Neuronal stem cell (in vitro differentiated cells): ENCODE measurements at regions not wholly inside any gene's neighbourhood (a gene's known extent, or its start where the extent isn't known, plus 50 kb on each side); places are given as distances from the start of the nearest gene placed in this dataset.

ENCODE experiments used
- DNase-seq: peaks from one replicate; pipeline ENCODE4 v3.0.0-alpha.2; 2013; ENCODE audit warnings: low spot score
- H2AFZ ChIP-seq: one replicate; pipeline ENCODE4 v1.6.1; 2013; ENCODE audit warnings: mild to moderate bottlenecking, low read length, inconsistent platforms
- H2AK5ac ChIP-seq: 2 replicates; pipeline ENCODE4 v1.6.1; 2013; ENCODE audit warnings: low read depth, mild to moderate bottlenecking, inconsistent platforms, low read length, moderate library complexity, mixed read lengths
- H2BK120ac ChIP-seq: 2 replicates; pipeline ENCODE4 v1.6.1; 2013; ENCODE audit warnings: low read depth, mild to moderate bottlenecking, inconsistent platforms, low read length, moderate library complexity, mixed read lengths
- H2BK12ac ChIP-seq: one replicate; pipeline ENCODE4 v1.6.1; 2013; ENCODE audit warnings: low read length, inconsistent platforms
- H2BK15ac ChIP-seq: 2 replicates; pipeline ENCODE4 v1.6.1; 2013; ENCODE audit warnings: mild to moderate bottlenecking, low read length, inconsistent platforms, mixed read lengths
- H2BK5ac ChIP-seq: one replicate; pipeline ENCODE4 v1.6.1; 2013; ENCODE audit warnings: inconsistent platforms, mild to moderate bottlenecking, low read length, moderate library complexity
- H3K14ac ChIP-seq: one replicate; pipeline ENCODE4 v1.6.1; 2013; ENCODE audit warnings: low read length, inconsistent platforms
- H3K18ac ChIP-seq: 2 replicates; pipeline ENCODE4 v1.6.1; 2013; ENCODE audit warnings: low read length, inconsistent platforms
- H3K23ac ChIP-seq: 2 replicates; pipeline ENCODE4 v1.6.1; 2013; ENCODE audit warnings: low read depth, mild to moderate bottlenecking, mixed read lengths, low read length, inconsistent platforms; ENCODE audit not compliant: poor library complexity
- H3K27ac ChIP-seq: replicated peaks from 3 replicates; pipeline ENCODE4 v1.5.1; 2013; ENCODE audit warnings: low read length, inconsistent platforms
- H3K27me3 ChIP-seq, 3 experiments: 2 replicates each; pipeline ENCODE4 v1.6.1; 2013; ENCODE audit warnings: low read length in 3 of 3, mild to moderate bottlenecking in 2 of 3, inconsistent platforms in 1 of 3, low read depth in 1 of 3, mixed read lengths in 1 of 3, moderate library complexity in 1 of 3; ENCODE audit not compliant: control insufficient read depth in 3 of 3, insufficient read depth in 3 of 3
- H3K36me3 ChIP-seq, 2 donors: replicated peaks in 1 of 2; 2 replicates each; pipeline ENCODE4 v1.6.1; 2013; ENCODE audit warnings: low read length in 2 of 2; ENCODE audit not compliant: control insufficient read depth in 2 of 2, insufficient read depth in 2 of 2
- H3K4ac ChIP-seq: 2 replicates; pipeline ENCODE4 v1.6.1; 2013; ENCODE audit warnings: inconsistent platforms, mild to moderate bottlenecking, low read length, moderate library complexity
- H3K4me1 ChIP-seq, 2 donors: 1 replicate in 1 of 2; 2 replicates in 1 of 2; pipeline ENCODE4 v1.6.1; 2013; ENCODE audit warnings: low read length in 2 of 2, low read depth in 1 of 2; ENCODE audit not compliant: control insufficient read depth in 2 of 2, insufficient read depth in 1 of 2
- H3K4me2 ChIP-seq: one replicate; pipeline ENCODE4 v1.6.1; 2013; ENCODE audit warnings: mild to moderate bottlenecking, low read length, inconsistent platforms; ENCODE audit not compliant: insufficient read depth, poor library complexity, severe bottlenecking
- H3K4me3 ChIP-seq, 2 donors: 2 replicates each; pipeline ENCODE4 v1.5.1; 2013; ENCODE audit warnings: low read length in 2 of 2, mild to moderate bottlenecking in 2 of 2, inconsistent platforms in 1 of 2, moderate library complexity in 1 of 2
- H3K79me1 ChIP-seq: one replicate; pipeline ENCODE4 v1.6.1; 2013; ENCODE audit warnings: low read depth, mild to moderate bottlenecking, inconsistent platforms, low read length, moderate library complexity
- H3K9ac ChIP-seq: one replicate; pipeline ENCODE4 v1.6.1; 2013; ENCODE audit warnings: mild to moderate bottlenecking, low read depth, low read length, inconsistent platforms; ENCODE audit not compliant: poor library complexity
- H3K9me3 ChIP-seq, 2 donors: replicated peaks in 1 of 2; 2 replicates each; pipeline versions ENCODE3 to v1.6.1; 2013; ENCODE audit warnings: low read length in 2 of 2, mild to moderate bottlenecking in 2 of 2, inconsistent platforms in 1 of 2, low read depth in 1 of 2, mixed read lengths in 1 of 2, moderate library complexity in 1 of 2; ENCODE audit not compliant: control insufficient read depth in 2 of 2, insufficient read depth in 1 of 2
- H4K8ac ChIP-seq: one replicate; pipeline ENCODE4 v1.6.1; 2013; ENCODE audit warnings: low read depth, mild to moderate bottlenecking, inconsistent platforms, low read length, moderate library complexity
- H4K91ac ChIP-seq: one replicate; pipeline ENCODE4 v1.6.1; 2013; ENCODE audit warnings: low read length, low read depth, mild to moderate bottlenecking, inconsistent platforms; ENCODE audit not compliant: poor library complexity
- WGBS, 2 donors: extraction: QIAGEN DNeasy Blood & Tissue Kit; methylation state at CpG; one replicate each; pipeline ENCODE4 v1.1.7; 2013; ENCODE audit warnings: missing lambda C conversion rate in 2 of 2, mixed read lengths in 1 of 2; ENCODE audit not compliant: insufficient read length in 2 of 2, insufficient replicate concordance in 1 of 2; ENCODE audit errors: extremely low coverage in 2 of 2; 5-methylcytosine and 5-hydroxymethylcytosine counted together

- Histone ChIP-seq H3K36me3 (no peaks in the 10 kb centered on the region), H2BK120ac (no peak overlapping the region), H4K91ac (no peak overlapping the region), H3K18ac (no peak overlapping the region), H2BK12ac (no peak overlapping the region), H3K9ac (no peak overlapping the region), H3K23ac (no peak overlapping the region), H2BK15ac (no peak overlapping the region), H3K4me3 (no peak overlapping the region), H3K4me1 (no peaks in the 10 kb centered on the region), H3K9me3 (peaks cover 0 to 3% of the 10 kb centered on the region in 2 donors), H2AFZ (no peak overlapping the region), H2BK5ac (no peak overlapping the region), H3K14ac (no peak overlapping the region), H2AK5ac (no peak overlapping the region), H3K4ac (no peak overlapping the region), H3K27me3 (no peaks in the 10 kb centered on the region), H3K79me1 (no peaks in the 10 kb centered on the region), H3K4me2 (no peak overlapping the region), H4K8ac (no peak overlapping the region), H3K27ac (no peak overlapping the region)
- DNase-seq, result no peak
- WGBS, 2 donors, result no CpG with 5 or more reads among the region's 2 CpGs
Observed at GRCh38 chr3:18121020-18121419, 304.1 kb downstream of the SATB1 start.

DNA sequence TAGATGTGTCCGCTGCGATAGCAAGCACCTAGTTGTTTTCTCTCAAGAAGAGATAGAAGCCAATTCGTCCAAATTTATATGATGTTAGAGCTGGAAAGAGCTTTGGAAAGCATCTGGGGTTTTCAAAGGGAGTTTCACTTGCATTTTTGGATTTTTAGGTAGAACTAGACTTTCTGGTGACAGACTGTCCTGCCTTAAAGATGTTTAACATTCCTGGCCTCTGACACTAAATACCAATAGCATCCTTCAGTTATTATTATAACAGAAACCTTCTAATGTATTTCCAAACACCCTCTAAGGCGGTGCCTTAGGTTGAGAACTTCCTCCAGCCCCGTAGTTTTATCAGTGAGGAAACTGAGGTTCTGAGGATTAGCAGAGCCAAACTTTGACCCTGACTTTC, 305.3 kb downstream of the SATB1 start:
- Histone ChIP-seq H3K36me3 (no peaks in the 10 kb centered on the region), H3K4ac (no peak overlapping the region), H2AFZ (no peak overlapping the region), H3K27me3 (no peaks in the 10 kb centered on the region), H2BK15ac (no peak overlapping the region), H3K14ac (no peak overlapping the region), H2BK120ac (no peak overlapping the region), H3K23ac (no peak overlapping the region), H3K4me3 (no peak overlapping the region), H2BK12ac (no peak overlapping the region), H4K8ac (no peak overlapping the region), H4K91ac (no peak overlapping the region), H2BK5ac (no peak overlapping the region), H2AK5ac (no peak overlapping the region), H3K4me1 (no peaks in the 10 kb centered on the region), H3K9me3 (peaks cover 0 to 3% of the 10 kb centered on the region in 2 donors), H3K18ac (no peak overlapping the region), H3K4me2 (no peak overlapping the region), H3K79me1 (no peaks in the 10 kb centered on the region), H3K9ac (no peak overlapping the region), H3K27ac (no peak overlapping the region)
- DNase-seq, result no peak
- WGBS, 2 donors, result no CpG with 5 or more reads among the region's 5 CpGs

- Histone ChIP-seq H2BK15ac (no peak overlapping the region), H3K27me3 (no peaks in the 10 kb centered on the region), H3K18ac (no peak overlapping the region), H2BK120ac (no peak overlapping the region), H3K9me3 (no peaks in the 10 kb centered on the region), H2AK5ac (no peak overlapping the region), H3K23ac (no peak overlapping the region), H3K9ac (no peak overlapping the region), H2BK12ac (no peak overlapping the region), H3K27ac (no peak overlapping the region), H3K79me1 (no peaks in the 10 kb centered on the region), H3K36me3 (no peaks in the 10 kb centered on the region), H3K4me2 (no peak overlapping the region), H3K4me3 (no peak overlapping the region), H2BK5ac (no peak overlapping the region), H4K8ac (no peak overlapping the region), H2AFZ (no peak overlapping the region), H3K4me1 (peaks cover 1 to 5% of the 10 kb centered on the region in 2 donors), H3K4ac (no peak overlapping the region), H3K14ac (no peak overlapping the region), H4K91ac (no peak overlapping the region)
- no CpG with 5 or more reads among the region's 4 CpGs for WGBS, 2 donors
- no peak for DNase-seq
Observed at GRCh38 chr3:18114894-18115293, 310.2 kb downstream of the SATB1 start.

DNA sequence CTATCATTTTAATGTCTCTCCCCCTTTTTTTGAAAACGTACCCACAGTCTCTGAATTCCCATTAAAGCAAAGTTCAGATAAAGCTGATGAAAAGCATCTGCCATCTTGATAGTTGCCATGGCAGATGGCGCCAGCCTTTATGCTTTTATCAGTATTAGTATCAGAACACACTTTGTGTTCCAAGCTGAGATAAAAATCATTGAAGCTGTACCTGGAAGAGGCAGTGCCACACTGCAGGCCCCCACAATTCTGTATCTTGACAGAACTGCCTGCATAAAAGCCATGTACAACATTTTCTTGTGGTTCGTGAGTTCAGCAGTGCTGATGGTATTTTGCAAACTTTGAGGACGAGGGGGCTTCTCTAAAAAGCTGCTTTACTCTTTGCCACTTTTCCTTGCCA, 311.7 kb downstream of the SATB1 start:
- no peaks in the 10 kb centered on the region for H3K36me3 ChIP-seq
- no peak overlapping the region for H3K27ac ChIP-seq
- H3K9ac ChIP-seq, result no peak overlapping the region
- no peaks in the 10 kb centered on the region for H3K27me3 ChIP-seq
- no peak overlapping the region for H2BK120ac ChIP-seq
- no peak overlapping the region for H3K4me2 ChIP-seq
- no peak overlapping the region for H2BK15ac ChIP-seq
- H3K4me3 ChIP-seq, result no peak overlapping the region
- no peaks in the 10 kb centered on the region for H3K9me3 ChIP-seq
- H2BK12ac ChIP-seq, result no peak overlapping the region
- H3K23ac ChIP-seq, result no peak overlapping the region
- H4K91ac ChIP-seq, result no peak overlapping the region
- WGBS, 2 donors, result no CpG with 5 or more reads among the region's 4 CpGs
- no peak overlapping the region for H2AK5ac ChIP-seq
- H3K79me1 ChIP-seq, result no peaks in the 10 kb centered on the region
- H2BK5ac ChIP-seq, result no peak overlapping the region
- H4K8ac ChIP-seq, result no peak overlapping the region
- no peak overlapping the region for H3K14ac ChIP-seq
- H2AFZ ChIP-seq, result no peak overlapping the region
- H3K18ac ChIP-seq, result no peak overlapping the region
- no peak overlapping the region for H3K4ac ChIP-seq
- DNase-seq, result no peak
- peaks cover 1 to 5% of the 10 kb centered on the region in 2 donors for H3K4me1 ChIP-seq
